KMS-11 (cell line): ENCODE measurements at regions not wholly inside any gene's neighbourhood (a gene's known extent, or its start where the extent isn't known, plus 50 kb on each side); places are given as distances from the start of the nearest gene placed in this dataset.

Experiments
- H2AFZ ChIP-seq: fragments of 200-600 bp; sonication (generic); 2 replicates; pipeline ENCODE4 v1.6.1; 2016; ENCODE audit warnings: antibody characterized with exemption, mixed run types, low read depth
- H3K27ac ChIP-seq: fragments of 200-600 bp; sonication (generic); 2 replicates; pipeline ENCODE4 v1.6.1; 2016; ENCODE audit warnings: mild to moderate bottlenecking, mixed run types
- H3K27me3 ChIP-seq: fragments of 200-600 bp; sonication (generic); 2 replicates; pipeline ENCODE4 v1.6.1; 2017; ENCODE audit warnings: mild to moderate bottlenecking, low read depth, mixed run types, moderate library complexity; ENCODE audit not compliant: insufficient read depth
- H3K36me3 ChIP-seq: fragments of 200-600 bp; sonication (generic); 2 replicates; pipeline ENCODE4 v1.6.1; 2017; ENCODE audit warnings: mild to moderate bottlenecking, mixed run types; ENCODE audit not compliant: insufficient read depth
- H3K4me1 ChIP-seq: fragments of 200-600 bp; sonication (generic); 2 replicates; pipeline ENCODE4 v1.6.1; 2016; ENCODE audit warnings: mild to moderate bottlenecking, low read depth, mixed run types; ENCODE audit not compliant: poor library complexity, severe bottlenecking
- H3K4me2 ChIP-seq: fragments of 200-600 bp; sonication (generic); 2 replicates; pipeline ENCODE4 v1.7.0; 2016; ENCODE audit warnings: mild to moderate bottlenecking, mixed run types
- H3K4me3 ChIP-seq: fragments of 200-600 bp; sonication (generic); IDR thresholded peaks from 2 replicates; pipeline ENCODE4 v1.6.1; 2017; ENCODE audit warnings: low read depth, low read length, mixed read lengths; ENCODE audit not compliant: insufficient read depth
- H3K79me2 ChIP-seq: fragments of 200-600 bp; sonication (generic); 2 replicates; pipeline ENCODE4 v1.6.1; 2016; ENCODE audit warnings: low read depth, mixed run types; ENCODE audit not compliant: insufficient read depth
- H3K9ac ChIP-seq: fragments of 200-600 bp; sonication (generic); 2 replicates; pipeline ENCODE4 v1.6.1; 2016; ENCODE audit warnings: mild to moderate bottlenecking, mixed run types
- H4K20me1 ChIP-seq: fragments of 200-600 bp; sonication (generic); 2 replicates; pipeline ENCODE4 v1.6.1; 2016; ENCODE audit warnings: mild to moderate bottlenecking, mixed run types; ENCODE audit not compliant: insufficient read depth
- TF ChIP-seq, protein P1 (sequence below): fragments of 200-600 bp; sonication (generic); conservative IDR thresholded peaks from 2 replicates; pipeline ENCODE4 v1.6.1; 2017; ENCODE audit warnings: low read depth, mild to moderate bottlenecking, antibody characterized with exemption, low read length, moderate library complexity, mixed read lengths

DNA sequence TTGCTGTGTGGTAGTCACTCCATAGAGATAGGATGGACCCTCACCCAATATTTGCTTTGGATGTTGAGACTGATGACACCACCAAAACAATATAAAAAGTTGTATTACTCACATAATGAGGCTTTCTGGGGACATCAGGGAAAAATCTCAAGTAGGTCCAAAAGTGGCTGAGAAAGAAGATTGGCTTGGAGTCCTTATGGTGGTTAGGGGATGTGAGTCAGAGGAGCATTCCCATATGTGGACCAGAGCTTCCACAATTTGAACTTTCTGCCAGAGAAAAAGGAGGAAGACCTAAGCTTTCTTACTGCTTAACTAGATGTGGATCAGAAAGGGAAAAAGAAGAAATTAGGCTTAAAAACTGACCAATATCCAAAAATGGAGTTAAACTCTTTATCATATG, 460.5 kb downstream of the SH3BGRL start:
- no peaks in the 10 kb centered on the region for H3K27me3 ChIP-seq
- H3K79me2 ChIP-seq: no peaks in the 10 kb centered on the region
- H2AFZ ChIP-seq: no peak overlapping the region
- no peak overlapping the region for H3K27ac ChIP-seq
- no peak overlapping the region for H3K4me3 ChIP-seq
- H3K9ac ChIP-seq: no peak overlapping the region
- H3K4me2 ChIP-seq: no peak overlapping the region
- H3K4me1 ChIP-seq: no peaks in the 10 kb centered on the region
- H4K20me1 ChIP-seq: no peaks in the 10 kb centered on the region
- no peaks in the 10 kb centered on the region for H3K36me3 ChIP-seq
- TF ChIP-seq, protein P1, sequence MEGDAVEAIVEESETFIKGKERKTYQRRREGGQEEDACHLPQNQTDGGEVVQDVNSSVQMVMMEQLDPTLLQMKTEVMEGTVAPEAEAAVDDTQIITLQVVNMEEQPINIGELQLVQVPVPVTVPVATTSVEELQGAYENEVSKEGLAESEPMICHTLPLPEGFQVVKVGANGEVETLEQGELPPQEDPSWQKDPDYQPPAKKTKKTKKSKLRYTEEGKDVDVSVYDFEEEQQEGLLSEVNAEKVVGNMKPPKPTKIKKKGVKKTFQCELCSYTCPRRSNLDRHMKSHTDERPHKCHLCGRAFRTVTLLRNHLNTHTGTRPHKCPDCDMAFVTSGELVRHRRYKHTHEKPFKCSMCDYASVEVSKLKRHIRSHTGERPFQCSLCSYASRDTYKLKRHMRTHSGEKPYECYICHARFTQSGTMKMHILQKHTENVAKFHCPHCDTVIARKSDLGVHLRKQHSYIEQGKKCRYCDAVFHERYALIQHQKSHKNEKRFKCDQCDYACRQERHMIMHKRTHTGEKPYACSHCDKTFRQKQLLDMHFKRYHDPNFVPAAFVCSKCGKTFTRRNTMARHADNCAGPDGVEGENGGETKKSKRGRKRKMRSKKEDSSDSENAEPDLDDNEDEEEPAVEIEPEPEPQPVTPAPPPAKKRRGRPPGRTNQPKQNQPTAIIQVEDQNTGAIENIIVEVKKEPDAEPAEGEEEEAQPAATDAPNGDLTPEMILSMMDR: no peak

DNA sequence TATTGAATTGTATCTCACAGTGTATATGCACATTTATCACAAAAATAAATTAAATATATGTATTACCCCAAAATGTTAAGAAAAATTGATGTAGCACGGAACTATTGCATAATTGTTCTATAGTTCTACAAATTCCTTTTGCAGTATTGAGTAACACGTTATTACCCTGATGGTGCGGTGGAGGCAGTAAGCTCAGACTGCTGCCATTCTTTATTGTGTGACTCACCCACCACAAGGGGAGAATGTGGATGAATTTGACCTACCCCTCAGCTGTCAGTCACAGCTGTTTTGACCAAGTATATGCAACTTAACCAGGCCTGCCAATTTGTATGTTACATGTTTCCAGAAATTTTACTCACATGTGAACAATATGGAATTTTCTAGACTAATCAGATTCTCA, 506.6 kb downstream of the SH3BGRL start:
- Histone ChIP-seq H2AFZ (no peak overlapping the region), H4K20me1 (no peaks in the 10 kb centered on the region), H3K27me3 (no peaks in the 10 kb centered on the region), H3K4me2 (no peak overlapping the region), H3K4me3 (no peak overlapping the region), H3K9ac (no peak overlapping the region), H3K36me3 (no peaks in the 10 kb centered on the region), H3K4me1 (no peaks in the 10 kb centered on the region), H3K27ac (no peak overlapping the region), H3K79me2 (no peaks in the 10 kb centered on the region)
- TF ChIP-seq, protein P1: no peak

DNA sequence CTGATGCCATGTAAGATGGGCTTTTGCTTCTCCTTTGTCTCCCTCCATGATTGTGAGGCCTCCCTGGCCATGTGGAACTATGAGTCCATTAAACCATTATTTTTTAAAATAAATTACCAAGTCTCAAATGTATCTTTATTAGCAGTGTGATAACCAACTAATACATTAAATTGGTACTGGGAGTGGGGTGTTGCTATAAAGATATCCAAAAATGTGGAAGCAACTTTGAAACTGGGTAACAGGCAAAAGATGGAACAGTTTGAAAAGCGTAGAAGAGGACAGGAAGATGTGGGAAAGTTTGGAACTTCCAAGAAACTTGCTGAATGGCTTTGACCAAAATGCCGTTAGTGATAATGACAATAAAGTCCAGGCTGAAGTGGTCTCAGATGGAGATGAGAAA, 526.7 kb downstream of the SH3BGRL start:
- H3K36me3 ChIP-seq: no peaks in the 10 kb centered on the region
- H3K27ac ChIP-seq: no peak overlapping the region
- no peaks in the 10 kb centered on the region for H3K4me1 ChIP-seq
- TF ChIP-seq, protein P1: no peak
- no peaks in the 10 kb centered on the region for H3K27me3 ChIP-seq
- H3K79me2 ChIP-seq: no peaks in the 10 kb centered on the region
- H3K9ac ChIP-seq: no peak overlapping the region
- H4K20me1 ChIP-seq: no peaks in the 10 kb centered on the region
- H3K4me3 ChIP-seq: no peak overlapping the region
- H3K4me2 ChIP-seq: no peak overlapping the region
- H2AFZ ChIP-seq: no peak overlapping the region

DNA sequence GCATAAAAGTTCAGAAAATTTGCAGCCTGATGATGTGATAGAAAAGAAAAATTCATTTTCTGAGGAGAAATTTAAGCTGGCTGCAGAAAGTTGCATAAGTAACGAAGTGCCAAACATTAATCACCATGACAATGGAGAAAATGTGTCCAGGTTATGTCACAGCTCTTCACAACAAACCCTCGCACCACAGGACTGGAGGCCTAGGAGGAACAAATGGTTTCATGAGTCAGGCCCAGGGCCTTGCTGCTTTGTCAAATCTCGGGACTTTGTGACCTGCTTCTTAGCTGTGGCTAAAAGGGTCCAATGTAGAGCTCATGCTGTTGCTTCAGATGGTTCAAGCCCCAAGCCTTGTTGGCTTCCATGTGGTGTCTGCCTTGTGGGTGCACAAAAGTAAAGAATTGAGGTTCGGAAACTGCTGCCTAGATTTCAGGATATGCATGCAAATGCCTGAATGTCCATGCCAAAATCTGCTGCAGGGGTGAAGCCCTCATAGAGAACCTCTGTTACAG, 527.4 kb downstream of the SH3BGRL start:
- Histone ChIP-seq H4K20me1 (no peaks in the 10 kb centered on the region), H3K36me3 (no peaks in the 10 kb centered on the region), H3K4me2 (no peak overlapping the region), H3K4me1 (no peaks in the 10 kb centered on the region), H3K9ac (no peak overlapping the region), H3K27me3 (no peaks in the 10 kb centered on the region), H2AFZ (no peak overlapping the region), H3K4me3 (no peak overlapping the region), H3K79me2 (no peaks in the 10 kb centered on the region), H3K27ac (no peak overlapping the region)
- TF ChIP-seq, protein P1: no peak
